HG02970 (cell line): ENCODE measurements at regions not wholly inside any gene's neighbourhood (a gene's known extent, or its start where the extent isn't known, plus 50 kb on each side); places are given as distances from the start of the nearest gene placed in this dataset.
"Not testable (repeated sequence)": the region's sequence is repeated elsewhere in the genome, so short reads cannot be mapped to it uniquely, and the experiment has no call there.

Experiments
- ATAC-seq: cut with Tn5 transposase; IDR thresholded peaks from one replicate; pipeline ENCODE4 v1.9.1; 2021; ENCODE audit warnings: mild to moderate bottlenecking, moderate library complexity, moderate number of reproducible peaks; ENCODE audit not compliant: unreplicated experiment, low FRiP score

GRCh38 chr4:124947622-124948265 is 235.2 kb upstream of the ANKRD50 start:
- no peak for ATAC-seq

GRCh38 chr4:124946696-124947095 is 234.2 kb upstream of the ANKRD50 start:
- ATAC-seq, result no peak

GRCh38 chr4:124945422-124945821 is 232.9 kb upstream of the ANKRD50 start:
- ATAC-seq, result no peak

- ATAC-seq, result no peak
These were observed 231.4 kb upstream of the ANKRD50 start for GRCh38 chr4:124943938-124944337.

GRCh38 chr4:124943145-124943889 is 230.8 kb upstream of the ANKRD50 start:
- ATAC-seq, result no peak

GRCh38 chr4:124941267-124941666 is 228.7 kb upstream of the ANKRD50 start:
- no peak for ATAC-seq

GRCh38 chr4:124940387-124940786 is 227.9 kb upstream of the ANKRD50 start:
- ATAC-seq, result no peak

GRCh38 chr4:124939908-124940307 is 227.4 kb upstream of the ANKRD50 start:
- no peak for ATAC-seq

GRCh38 chr4:124938836-124939235 is 226.3 kb upstream of the ANKRD50 start:
- ATAC-seq, result no peak

- no peak for ATAC-seq
These were observed 225.5 kb upstream of the ANKRD50 start for GRCh38 chr4:124937993-124938392.

- ATAC-seq, result no peak
These were observed 223.9 kb upstream of the ANKRD50 start for GRCh38 chr4:124936427-124936826.

- no peak for ATAC-seq
These were observed 222.4 kb upstream of the ANKRD50 start for GRCh38 chr4:124934916-124935315.

- ATAC-seq, result no peak
These were observed 221.0 kb upstream of the ANKRD50 start for GRCh38 chr4:124933521-124933920.

GRCh38 chr4:124932447-124932846 is 219.9 kb upstream of the ANKRD50 start:
- ATAC-seq, result no peak

GRCh38 chr4:124931050-124931449 is 218.5 kb upstream of the ANKRD50 start:
- no peak for ATAC-seq

GRCh38 chr4:124922748-124923147 is 210.2 kb upstream of the ANKRD50 start:
- not testable (repeated sequence) for ATAC-seq

GRCh38 chr4:124918559-124919122 is 206.1 kb upstream of the ANKRD50 start:
- no peak for ATAC-seq

- ATAC-seq, result no peak
These were observed 202.5 kb upstream of the ANKRD50 start for GRCh38 chr4:124915073-124915472.

GRCh38 chr4:124913237-124913636 is 200.7 kb upstream of the ANKRD50 start:
- no peak for ATAC-seq

GRCh38 chr4:124910327-124910726 is 197.8 kb upstream of the ANKRD50 start:
- no peak for ATAC-seq

- ATAC-seq, result no peak
These were observed 195.3 kb upstream of the ANKRD50 start for GRCh38 chr4:124907881-124908280.

- no peak for ATAC-seq
These were observed 192.9 kb upstream of the ANKRD50 start for GRCh38 chr4:124905441-124905840.
